Activated CD4-positive, alpha-beta memory T cell treated with anti-CD3 and anti-CD28 coated beads for 36 hours (primary cell): ENCODE measurements at regions not wholly inside any gene's neighbourhood (a gene's known extent, or its start where the extent isn't known, plus 50 kb on each side); places are given as distances from the start of the nearest gene placed in this dataset.

Experiments
- CTCF ChIA-PET: fragments of 350-600 bp; sonication (Branson Sonifier 250); formaldehyde crosslinking; loops from one replicate; lab custom pipeline; 2021; ENCODE audit warnings: antibody characterized with exemption, inconsistent platforms; lab: Charles Lee
- POLR2A ChIA-PET: fragments of 350-600 bp; sonication (Branson Sonifier 250); formaldehyde crosslinking; loops from one replicate; lab custom pipeline; 2021; ENCODE audit warnings: antibody characterized with exemption; lab: Charles Lee
- DNase-seq: peaks from one replicate; pipeline ENCODE4 v3.0.0-alpha.2; 2020
- H3K27ac Mint-ChIP-seq: one replicate; pipeline ENCODE4 v1.8.0; 2021; ENCODE audit warnings: mixed read lengths
- H3K27me3 Mint-ChIP-seq: one replicate; pipeline ENCODE4 v1.8.0; 2021; ENCODE audit warnings: mixed read lengths
- H3K36me3 Mint-ChIP-seq: one replicate; pipeline ENCODE4 v1.8.0; 2021; ENCODE audit warnings: mixed read lengths
- H3K4me1 Mint-ChIP-seq: one replicate; pipeline ENCODE4 v1.8.0; 2021; ENCODE audit warnings: low read depth, mixed read lengths
- H3K4me3 Mint-ChIP-seq: one replicate; pipeline ENCODE4 v1.8.0; 2021; ENCODE audit warnings: mild to moderate bottlenecking, mixed read lengths
- H3K9me3 Mint-ChIP-seq: one replicate; pipeline ENCODE4 v1.8.0; 2021; ENCODE audit warnings: mixed read lengths
- intact Hi-C: fragments of 100-400 bp; cut with micrococcal nuclease; formaldehyde crosslinking; loops from one replicate; pipeline ENCODE4 v1.15.1; 2023

GRCh38 chr22:49550766-49551362 is 276.8 kb downstream of the BRD1 start:
- Mint-ChIP-seq H3K27ac (no peak overlapping the region), H3K4me1 (no peaks in the 10 kb centered on the region), H3K27me3 (no peaks in the 10 kb centered on the region), H3K36me3 (peaks cover 17% of the 10 kb centered on the region), H3K4me3 (no peak overlapping the region), H3K9me3 (peaks cover 15% of the 10 kb centered on the region)
- intact Hi-C loops: no loop called here
- ChIA-PET CTCF (no interaction called here), POLR2A (no interaction called here)
- no peak for DNase-seq

DNA sequence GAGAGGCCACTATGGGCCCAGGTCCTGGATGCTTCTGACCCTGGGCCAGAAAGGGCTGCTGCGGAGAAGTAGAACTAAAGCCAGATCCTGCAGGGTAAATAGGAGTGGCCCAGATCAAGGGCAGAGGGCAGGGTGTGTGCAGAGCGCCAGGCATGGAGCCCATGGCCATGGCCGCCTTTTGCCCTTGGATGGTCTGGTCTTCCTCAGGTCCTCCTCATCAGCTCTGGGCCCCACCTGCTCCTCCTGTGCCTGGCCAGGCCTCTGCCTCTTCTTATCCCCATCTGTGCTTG is 277.6 kb downstream of the BRD1 start:
- ChIA-PET CTCF (no interaction called here), POLR2A (no interaction called here)
- DNase-seq: no peak
- Mint-ChIP-seq H3K27me3 (no peaks in the 10 kb centered on the region), H3K27ac (no peak overlapping the region), H3K4me3 (no peak overlapping the region), H3K9me3 (peaks cover 15% of the 10 kb centered on the region), H3K36me3 (peaks cover 17% of the 10 kb centered on the region), H3K4me1 (no peaks in the 10 kb centered on the region)
- intact Hi-C loops: no loop called here

DNA sequence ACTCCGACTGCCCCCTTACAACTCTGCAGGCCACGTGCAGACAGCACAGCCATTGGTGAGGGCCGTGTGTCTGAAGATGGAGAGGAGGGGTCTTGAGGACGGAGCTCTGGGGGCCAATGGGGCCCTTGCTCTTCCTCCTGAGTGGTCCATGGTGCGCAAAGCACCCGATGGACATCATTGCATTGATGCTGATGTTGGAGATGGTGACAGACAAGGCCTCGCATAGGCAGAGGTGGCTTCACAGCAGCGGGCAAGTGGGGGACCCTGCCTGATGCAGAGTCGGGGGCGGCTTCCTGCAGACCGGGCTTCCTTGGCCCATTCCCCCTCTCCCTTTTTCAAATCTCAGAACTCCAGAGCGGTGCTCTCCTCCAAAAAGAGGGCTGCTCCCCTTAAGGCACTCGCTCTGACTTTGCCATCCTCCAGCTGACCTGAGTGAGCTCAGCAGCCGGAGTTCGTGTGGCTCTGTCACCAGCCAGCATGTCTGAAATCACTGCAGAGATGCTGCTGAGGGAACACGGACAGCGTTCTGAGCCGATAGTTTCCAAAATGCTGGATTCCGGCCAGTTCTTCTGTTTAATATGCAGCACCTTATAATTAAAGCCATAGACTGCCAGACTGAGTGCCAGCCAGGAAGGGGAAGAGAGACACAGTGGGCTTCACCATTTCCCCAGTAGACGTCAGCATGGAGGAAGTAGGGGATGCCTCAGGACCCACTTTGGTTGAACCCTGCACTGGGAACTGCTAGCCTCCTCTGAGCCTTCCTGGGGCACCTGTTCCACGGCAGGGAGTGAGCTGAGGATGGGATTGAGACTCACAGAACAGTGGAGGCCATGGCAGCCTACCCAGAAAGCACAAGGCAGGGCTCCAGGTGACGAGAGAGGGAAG is 278.2 kb downstream of the BRD1 start:
- Mint-ChIP-seq H3K27ac (no peak overlapping the region), H3K27me3 (no peaks in the 10 kb centered on the region), H3K36me3 (peaks cover 17% of the 10 kb centered on the region), H3K4me3 (no peak overlapping the region), H3K9me3 (peaks cover 15% of the 10 kb centered on the region), H3K4me1 (no peaks in the 10 kb centered on the region)
- ChIA-PET CTCF (no interaction called here), POLR2A (no interaction called here)
- DNase-seq: no peak
- intact Hi-C loops: no loop called here

DNA sequence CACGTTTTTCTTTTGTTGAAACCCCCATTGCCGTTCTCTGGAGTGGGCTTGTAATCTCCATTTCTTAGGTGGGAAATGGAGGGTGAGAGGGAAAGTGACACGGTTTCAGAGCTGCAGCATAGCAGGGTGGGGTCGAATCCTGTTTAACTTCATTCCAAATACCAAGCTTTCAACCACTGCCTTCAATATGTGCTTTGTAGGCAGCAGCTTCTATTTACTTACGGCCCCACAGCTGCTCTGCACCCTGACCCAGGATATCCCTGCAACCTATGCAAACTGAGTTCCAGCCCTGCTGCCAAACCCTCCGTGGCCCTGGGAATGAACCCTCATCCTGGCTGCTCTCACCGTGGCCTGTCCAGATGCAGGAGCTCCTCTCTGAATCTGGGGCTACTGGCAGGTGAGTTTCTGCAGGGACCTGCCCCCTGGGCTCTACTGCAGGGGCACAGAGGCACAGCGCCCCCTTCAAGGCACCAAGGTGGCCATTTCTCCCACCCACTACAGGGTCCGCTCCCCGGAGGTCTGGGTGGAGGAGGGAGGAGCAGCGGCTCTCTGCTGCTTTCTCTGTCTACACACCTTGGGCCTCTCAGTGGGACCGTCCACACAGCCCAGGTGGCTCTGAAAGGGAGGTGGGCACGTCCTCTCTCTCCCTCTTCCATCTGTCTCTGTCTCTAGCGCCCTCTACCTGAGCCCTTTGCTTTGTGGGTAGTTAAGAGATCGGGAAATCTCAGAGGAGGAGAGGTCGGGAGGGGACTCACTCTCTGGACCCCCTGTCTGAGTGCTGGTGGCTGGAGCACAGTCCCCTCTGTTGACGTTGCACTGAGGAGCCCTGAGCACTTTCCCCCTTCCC is 279.1 kb downstream of the BRD1 start:
- intact Hi-C loops: no loop called here
- ChIA-PET CTCF (no interaction called here), POLR2A (no interaction called here)
- H3K4me3 Mint-ChIP-seq: no peak overlapping the region
- H3K4me1 Mint-ChIP-seq: no peaks in the 10 kb centered on the region
- no peak for DNase-seq
- H3K9me3 Mint-ChIP-seq: peaks cover 15% of the 10 kb centered on the region
- H3K27ac Mint-ChIP-seq: no peak overlapping the region
- peaks cover 17% of the 10 kb centered on the region for H3K36me3 Mint-ChIP-seq
- H3K27me3 Mint-ChIP-seq: no peaks in the 10 kb centered on the region

DNA sequence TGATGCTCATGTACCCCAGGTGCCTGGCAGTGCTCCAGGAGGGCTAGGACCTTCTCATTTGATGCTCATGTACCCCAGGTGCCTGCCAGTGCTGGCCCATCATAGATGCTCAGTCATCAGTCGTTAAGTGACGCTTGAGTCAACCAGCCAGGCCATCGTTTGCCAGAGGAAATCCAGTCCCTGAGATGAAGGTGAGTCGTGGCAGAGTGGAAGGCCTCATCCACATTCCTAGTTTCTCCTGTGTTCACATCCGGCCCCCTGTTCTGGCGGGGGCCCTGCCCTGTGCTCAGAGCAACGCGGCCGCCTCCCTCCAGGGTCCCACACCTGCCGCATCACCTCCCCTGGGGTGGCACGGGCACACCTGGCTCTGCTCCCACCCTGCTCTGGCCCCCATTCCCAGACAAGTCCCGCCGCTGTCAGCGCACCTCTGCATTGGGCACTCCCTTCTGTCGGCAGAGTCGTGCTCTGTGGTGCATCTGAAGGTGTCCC is 279.9 kb downstream of the BRD1 start:
- Mint-ChIP-seq H3K27me3 (no peaks in the 10 kb centered on the region), H3K9me3 (peaks cover 15% of the 10 kb centered on the region), H3K4me3 (no peak overlapping the region), H3K27ac (no peak overlapping the region), H3K36me3 (peaks cover 17% of the 10 kb centered on the region), H3K4me1 (no peaks in the 10 kb centered on the region)
- intact Hi-C loops: no loop called here
- CTCF ChIA-PET: no interaction called here
- no peak for DNase-seq
- POLR2A ChIA-PET: no interaction called here

DNA sequence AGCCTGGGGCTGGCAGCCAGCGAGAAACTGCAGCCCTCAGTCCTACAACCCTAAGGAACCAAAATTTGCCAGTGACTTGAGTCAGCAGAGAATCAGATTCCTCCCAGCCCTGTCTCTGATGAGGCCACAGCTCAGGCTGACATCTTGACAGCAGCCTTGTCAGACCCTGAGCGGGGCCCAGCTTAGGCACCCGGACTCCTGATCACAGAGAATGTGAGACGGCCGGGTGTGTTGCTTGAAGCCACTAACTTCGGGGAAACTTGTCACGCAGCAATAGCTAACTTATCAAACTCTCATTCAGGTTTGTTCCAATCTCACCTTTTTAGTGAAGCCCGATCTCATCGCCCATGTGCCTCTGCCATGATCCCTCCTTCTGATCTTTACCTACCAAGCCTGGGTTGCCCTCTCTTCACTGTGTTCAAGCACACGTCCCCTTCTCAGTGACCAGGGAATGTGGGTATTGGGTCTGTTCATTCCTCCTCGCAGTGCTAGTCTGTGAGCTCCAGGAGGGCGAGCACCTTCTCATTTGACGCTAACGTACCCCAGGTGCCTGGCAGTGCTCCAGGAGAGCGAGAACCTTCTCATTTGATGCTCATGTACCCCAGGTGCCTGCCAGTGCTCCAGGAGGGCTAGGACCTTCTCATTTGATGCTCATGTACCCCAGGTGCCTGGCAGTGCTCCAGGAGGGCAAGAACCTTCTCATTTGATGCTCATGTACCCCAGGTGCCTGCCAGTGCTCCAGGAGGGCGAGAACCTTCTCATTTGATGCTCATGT is 280.7 kb downstream of the BRD1 start:
- H3K4me1 Mint-ChIP-seq: no peaks in the 10 kb centered on the region
- H3K4me3 Mint-ChIP-seq: no peak overlapping the region
- POLR2A ChIA-PET: no interaction called here
- DNase-seq: no peak
- peaks cover 14% of the 10 kb centered on the region for H3K36me3 Mint-ChIP-seq
- H3K27me3 Mint-ChIP-seq: no peaks in the 10 kb centered on the region
- H3K9me3 Mint-ChIP-seq: peaks cover 15% of the 10 kb centered on the region
- CTCF ChIA-PET: no interaction called here
- no peak overlapping the region for H3K27ac Mint-ChIP-seq
- intact Hi-C loops: no loop called here

GRCh38 chr22:49545606-49546005 is 282.1 kb downstream of the BRD1 start:
- CTCF ChIA-PET: no interaction called here
- DNase-seq: no peak
- intact Hi-C loops: no loop called here
- peaks cover 4% of the 10 kb centered on the region for H3K36me3 Mint-ChIP-seq
- H3K4me3 Mint-ChIP-seq: no peak overlapping the region
- no peaks in the 10 kb centered on the region for H3K27me3 Mint-ChIP-seq
- no peaks in the 10 kb centered on the region for H3K4me1 Mint-ChIP-seq
- no peak overlapping the region for H3K27ac Mint-ChIP-seq
- H3K9me3 Mint-ChIP-seq: peaks cover 4% of the 10 kb centered on the region
- POLR2A ChIA-PET: no interaction called here

DNA sequence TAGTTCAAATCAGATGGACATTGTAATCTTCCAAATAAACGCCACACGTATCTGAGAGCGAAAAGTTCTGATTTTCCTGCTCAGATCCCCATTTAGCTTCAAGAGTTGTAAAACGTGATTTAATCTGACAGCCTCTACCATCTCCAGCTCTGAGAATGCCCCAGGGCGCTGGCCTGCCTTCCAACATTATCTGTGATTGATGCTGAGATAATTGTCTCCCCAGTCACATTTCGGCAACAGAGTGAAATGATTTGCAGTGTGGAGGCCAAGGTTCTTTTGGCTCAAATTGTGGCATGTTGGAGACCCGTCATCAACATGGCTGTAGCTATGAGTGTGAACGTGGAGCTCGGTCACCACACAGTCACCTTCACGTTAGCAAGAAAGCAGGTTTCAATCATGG is 283.4 kb downstream of the BRD1 start:
- H3K27me3 Mint-ChIP-seq: no peaks in the 10 kb centered on the region
- ChIA-PET CTCF (no interaction called here), POLR2A (no interaction called here)
- no peaks in the 10 kb centered on the region for H3K36me3 Mint-ChIP-seq
- intact Hi-C loops: no loop called here
- no peak for DNase-seq
- no peak overlapping the region for H3K27ac Mint-ChIP-seq
- H3K4me3 Mint-ChIP-seq: no peak overlapping the region
- H3K9me3 Mint-ChIP-seq: no peaks in the 10 kb centered on the region
- no peaks in the 10 kb centered on the region for H3K4me1 Mint-ChIP-seq

DNA sequence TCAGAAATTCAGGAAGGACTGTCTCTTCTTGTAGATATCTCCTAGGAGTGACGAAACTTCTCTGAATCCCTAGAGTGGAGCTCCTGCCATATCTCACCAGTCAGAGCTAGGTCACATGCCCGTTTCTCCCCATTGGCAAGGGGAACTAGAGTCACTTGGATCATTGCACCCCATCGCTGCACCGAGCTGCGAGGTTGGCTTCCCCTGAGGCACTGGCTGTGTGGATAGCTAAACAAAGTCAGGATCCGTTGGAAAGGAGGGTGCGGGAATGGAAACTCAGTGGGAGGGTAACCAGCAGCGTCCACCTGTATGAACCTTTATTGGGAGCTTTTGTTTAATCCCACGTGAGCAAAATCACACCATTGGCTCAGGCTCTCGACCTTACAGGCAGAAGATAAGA is 283.8 kb downstream of the BRD1 start:
- ChIA-PET CTCF (no interaction called here), POLR2A (no interaction called here)
- intact Hi-C loops: no loop called here
- Mint-ChIP-seq H3K4me3 (no peak overlapping the region), H3K27me3 (no peaks in the 10 kb centered on the region), H3K27ac (no peak overlapping the region), H3K36me3 (no peaks in the 10 kb centered on the region), H3K4me1 (no peaks in the 10 kb centered on the region), H3K9me3 (no peaks in the 10 kb centered on the region)
- DNase-seq: no peak

DNA sequence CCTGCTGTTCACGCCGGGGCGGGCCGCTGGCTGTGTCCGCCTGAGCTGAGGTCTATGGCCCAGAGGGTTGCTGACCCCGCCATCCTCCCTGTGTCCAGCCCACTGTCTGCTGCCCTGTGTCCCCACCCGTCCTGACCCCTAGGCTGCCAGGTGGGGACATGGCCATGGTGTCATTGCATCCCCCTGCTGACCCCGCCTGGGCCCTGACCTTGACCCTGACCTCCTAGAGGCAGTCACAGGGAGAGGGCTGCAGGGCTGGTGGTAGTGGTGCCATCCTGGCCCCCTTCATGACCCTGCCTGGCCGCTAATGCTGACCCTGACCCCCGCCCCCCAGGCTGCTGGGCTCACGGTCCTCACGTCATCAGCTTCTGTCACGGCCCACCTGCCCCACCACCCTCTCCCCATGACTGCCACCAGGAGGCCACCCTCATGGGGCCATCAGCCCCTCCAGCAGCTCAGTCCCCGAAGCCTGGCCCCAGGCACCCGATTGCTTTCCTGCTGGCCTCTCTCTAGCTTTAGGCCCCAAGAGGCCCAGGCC is 285.9 kb downstream of the BRD1 start:
- ChIA-PET CTCF (no interaction called here), POLR2A (no interaction called here)
- intact Hi-C loops: no loop called here
- Mint-ChIP-seq H3K4me3 (no peak overlapping the region), H3K4me1 (no peaks in the 10 kb centered on the region), H3K27me3 (no peaks in the 10 kb centered on the region), H3K27ac (no peak overlapping the region), H3K9me3 (no peaks in the 10 kb centered on the region), H3K36me3 (no peaks in the 10 kb centered on the region)
- DNase-seq: no peak

DNA sequence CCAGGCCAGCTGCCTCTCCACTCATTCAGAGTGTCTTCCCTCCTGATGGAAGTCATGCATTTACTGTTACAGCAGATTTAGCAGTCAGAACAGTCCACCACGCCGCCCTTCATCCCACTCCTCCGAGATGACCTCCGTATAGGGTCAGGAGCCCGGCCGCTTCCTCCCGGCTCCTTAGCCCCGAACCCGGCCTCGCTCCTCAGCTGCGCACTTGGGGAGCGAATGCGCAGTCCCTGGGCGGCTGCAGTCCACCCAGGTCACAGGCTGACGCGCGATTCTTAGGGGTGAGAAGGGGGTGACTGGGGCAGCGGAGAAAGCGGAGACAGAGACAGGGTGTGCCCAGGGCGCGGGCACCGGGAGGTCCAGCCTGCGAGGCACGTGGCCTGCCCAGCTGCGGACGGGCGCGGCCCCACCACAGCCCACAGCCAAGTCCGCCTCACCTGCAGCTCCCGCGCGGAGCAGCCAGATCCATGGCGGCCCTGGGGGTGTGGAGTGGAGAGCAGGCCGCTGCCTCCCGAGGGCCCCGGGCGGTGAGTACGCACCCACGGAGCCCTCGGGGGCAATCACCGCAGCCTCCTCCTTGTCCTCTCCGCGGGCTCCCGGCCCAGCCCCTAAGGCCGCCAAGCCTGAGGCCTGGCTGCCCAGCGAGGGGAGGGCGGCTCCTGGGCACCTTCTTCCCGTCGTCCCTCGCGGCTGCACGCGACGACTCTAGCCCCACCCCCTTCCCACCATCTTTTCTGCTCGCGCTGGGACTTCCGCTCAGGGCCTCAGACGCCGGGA is 286.6 kb downstream of the BRD1 start:
- no peaks in the 10 kb centered on the region for H3K36me3 Mint-ChIP-seq
- no peaks in the 10 kb centered on the region for H3K4me1 Mint-ChIP-seq
- H3K27ac Mint-ChIP-seq: no peak overlapping the region
- no peaks in the 10 kb centered on the region for H3K9me3 Mint-ChIP-seq
- H3K27me3 Mint-ChIP-seq: no peaks in the 10 kb centered on the region
- no peak overlapping the region for H3K4me3 Mint-ChIP-seq
- DNase-seq: no peak
- CTCF ChIA-PET: interaction anchor here (1.1 kb wide), 1 partner anchor 160 kb away, joined by 4 read pairs; no protein-coding TSS in a partner anchor
- intact Hi-C loops: no loop called here
- POLR2A ChIA-PET: no interaction called here
